Vagina (tissue), 2 donors: ENCODE measurements at regions not wholly inside any gene's neighbourhood (a gene's known extent, or its start where the extent isn't known, plus 50 kb on each side); places are given as distances from the start of the nearest gene placed in this dataset.

Experiments
- POLR2A ChIP-seq, 2 donors: fragments of 450-650 bp; IDR thresholded peaks; one replicate each; pipeline ENCODE4 v1.6.1; 2017; ENCODE audit warnings: antibody characterized with exemption in 2 of 2, mild to moderate bottlenecking in 2 of 2, moderate library complexity in 2 of 2
- POLR2AphosphoS5 ChIP-seq, 2 donors: sonication (generic); formaldehyde crosslinking; IDR thresholded peaks; one replicate each; pipeline ENCODE4 v1.9.0; 2017; ENCODE audit warnings: antibody characterized with exemption in 2 of 2, mild to moderate bottlenecking in 2 of 2, low read depth in 1 of 2; ENCODE audit not compliant: insufficient read depth in 1 of 2
- TF ChIP-seq, protein P1 (sequence below), 3 experiments: fragments of 450-650 bp in 2 of 3; fragments of 200-600 bp in 1 of 3; sonication (generic) in 1 of 3; IDR thresholded peaks; one replicate each; pipeline ENCODE4 v1.5.1; 2017 to 2019; ENCODE audit warnings: antibody characterized with exemption in 3 of 3, mild to moderate bottlenecking in 2 of 3, moderate library complexity in 2 of 3

- TF ChIP-seq, protein P1, sequence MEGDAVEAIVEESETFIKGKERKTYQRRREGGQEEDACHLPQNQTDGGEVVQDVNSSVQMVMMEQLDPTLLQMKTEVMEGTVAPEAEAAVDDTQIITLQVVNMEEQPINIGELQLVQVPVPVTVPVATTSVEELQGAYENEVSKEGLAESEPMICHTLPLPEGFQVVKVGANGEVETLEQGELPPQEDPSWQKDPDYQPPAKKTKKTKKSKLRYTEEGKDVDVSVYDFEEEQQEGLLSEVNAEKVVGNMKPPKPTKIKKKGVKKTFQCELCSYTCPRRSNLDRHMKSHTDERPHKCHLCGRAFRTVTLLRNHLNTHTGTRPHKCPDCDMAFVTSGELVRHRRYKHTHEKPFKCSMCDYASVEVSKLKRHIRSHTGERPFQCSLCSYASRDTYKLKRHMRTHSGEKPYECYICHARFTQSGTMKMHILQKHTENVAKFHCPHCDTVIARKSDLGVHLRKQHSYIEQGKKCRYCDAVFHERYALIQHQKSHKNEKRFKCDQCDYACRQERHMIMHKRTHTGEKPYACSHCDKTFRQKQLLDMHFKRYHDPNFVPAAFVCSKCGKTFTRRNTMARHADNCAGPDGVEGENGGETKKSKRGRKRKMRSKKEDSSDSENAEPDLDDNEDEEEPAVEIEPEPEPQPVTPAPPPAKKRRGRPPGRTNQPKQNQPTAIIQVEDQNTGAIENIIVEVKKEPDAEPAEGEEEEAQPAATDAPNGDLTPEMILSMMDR (IDR thresholded peaks at IDR 0.05) = no peak
- TF ChIP-seq POLR2A (IDR thresholded peaks at IDR 0.05) (no peak), POLR2AphosphoS5 (IDR thresholded peaks at IDR 0.05; ENCODE audit: insufficient read depth in 1 of 2, low read depth in 1 of 2) (no peak)
Measured at GRCh38 chr9:126017758-126018157, 270.6 kb downstream of the PBX3 start.
